GM06990 (cell line): ENCODE measurements at regions not wholly inside any gene's neighbourhood (a gene's known extent, or its start where the extent isn't known, plus 50 kb on each side); places are given as distances from the start of the nearest gene placed in this dataset.
"Not testable (repeated sequence)": the region's sequence is repeated elsewhere in the genome, so short reads cannot be mapped to it uniquely, and the experiment has no call there.

Source experiments
- DNase-seq: peaks from one replicate; pipeline ENCODE4 v3.0.0-alpha.2; 2011; ENCODE audit not compliant: insufficient read length; ENCODE audit errors: extremely low read depth
- H3K27me3 ChIP-seq: replicated peaks from 2 replicates; pipeline ENCODE4 v1.6.0; 2011; ENCODE audit warnings: low read length; ENCODE audit not compliant: control insufficient read depth, insufficient read depth
- H3K36me3 ChIP-seq: 2 replicates; pipeline ENCODE4 v1.5.1; 2011; ENCODE audit warnings: low read length; ENCODE audit not compliant: control insufficient read depth, insufficient read depth
- H3K4me3 ChIP-seq: replicated peaks from 2 replicates; pipeline ENCODE4 v1.5.1; 2011; ENCODE audit warnings: low read depth, mild to moderate bottlenecking, control low read depth, low read length
- CTCF ChIP-seq: IDR thresholded peaks from 2 replicates; pipeline ENCODE4 v1.5.1; 2011; ENCODE audit warnings: low read length, control low read depth, mild to moderate bottlenecking, inconsistent platforms; ENCODE audit not compliant: insufficient read depth, poor library complexity, severe bottlenecking

DNA sequence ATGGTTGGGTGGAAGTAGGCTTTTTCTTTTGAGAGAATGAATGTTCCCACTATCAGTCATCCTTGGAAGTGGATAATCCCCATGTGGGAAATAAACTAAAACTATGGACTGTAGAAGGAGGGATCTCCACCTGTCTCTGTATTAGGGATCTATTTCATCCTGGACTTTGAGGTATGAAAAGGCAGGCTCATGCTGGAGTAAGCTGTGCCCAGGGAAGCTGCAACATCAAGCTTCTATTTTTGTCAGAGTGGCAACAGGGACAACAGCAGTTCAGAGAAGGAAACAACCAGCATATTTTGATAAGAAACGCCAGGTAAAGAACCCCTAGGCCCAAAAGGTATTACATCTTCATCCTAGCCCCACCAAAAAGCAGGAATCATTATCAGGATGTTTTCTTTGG, 122.0 kb downstream of the MDH1 start:
- H3K27me3 ChIP-seq: no peaks in the 10 kb centered on the region
- TF ChIP-seq CTCF: no peak
- no peak for DNase-seq
- H3K36me3 ChIP-seq: no peaks in the 10 kb centered on the region
- no peak overlapping the region for H3K4me3 ChIP-seq

DNA sequence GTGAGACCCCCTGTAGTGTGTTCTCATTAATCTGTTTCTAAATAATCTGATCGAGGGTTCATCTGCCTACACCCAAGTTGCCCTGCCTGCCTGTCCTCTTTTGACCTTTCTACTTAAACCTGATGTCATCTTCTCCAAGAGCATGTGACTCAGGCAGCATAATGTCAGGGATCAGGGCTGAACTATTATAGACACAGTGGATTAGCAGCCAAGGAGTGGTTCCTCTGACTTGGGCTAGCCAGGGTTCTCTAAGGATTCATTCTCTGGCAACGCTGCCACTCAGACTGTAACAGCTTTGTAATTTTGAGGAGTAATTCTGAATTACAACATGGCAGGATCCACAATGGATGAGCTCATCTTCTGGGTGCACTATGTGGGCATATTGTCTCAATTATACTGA, 124.0 kb downstream of the MDH1 start:
- no peak for TF ChIP-seq CTCF
- Histone ChIP-seq H3K4me3 (no peak overlapping the region), H3K27me3 (no peaks in the 10 kb centered on the region), H3K36me3 (no peaks in the 10 kb centered on the region)
- DNase-seq: no peak

- no peak for TF ChIP-seq CTCF
- Histone ChIP-seq H3K27me3 (no peaks in the 10 kb centered on the region), H3K4me3 (no peak overlapping the region), H3K36me3 (no peaks in the 10 kb centered on the region)
- no peak for DNase-seq
Measured at GRCh38 chr2:63716146-63716545, 125.5 kb upstream of the UGP2 start.

- TF ChIP-seq CTCF: no peak
- Histone ChIP-seq H3K36me3 (no peaks in the 10 kb centered on the region), H3K27me3 (no peaks in the 10 kb centered on the region), H3K4me3 (no peak overlapping the region)
- DNase-seq: no peak
Measured at GRCh38 chr2:63719052-63719451, 122.6 kb upstream of the UGP2 start.

DNA sequence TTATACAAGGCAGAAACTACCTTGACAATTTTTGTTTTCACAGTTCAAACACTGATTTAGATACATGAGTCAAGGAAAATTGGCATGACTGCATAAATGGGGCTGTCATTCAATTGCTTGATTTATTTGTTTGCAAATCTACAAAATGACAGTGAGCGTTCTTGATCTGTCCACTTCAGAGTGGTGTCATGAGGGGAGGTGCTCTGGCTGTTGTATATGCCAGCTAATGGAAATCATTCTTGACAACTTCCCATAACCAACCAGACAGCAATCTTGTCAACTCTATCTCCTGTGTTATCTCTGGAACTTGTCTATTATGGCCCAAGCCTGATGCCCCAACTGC, 120.6 kb upstream of the UGP2 start:
- no peaks in the 10 kb centered on the region for H3K36me3 ChIP-seq
- no peaks in the 10 kb centered on the region for H3K27me3 ChIP-seq
- no peak overlapping the region for H3K4me3 ChIP-seq
- no peak for TF ChIP-seq CTCF
- no peak for DNase-seq

GRCh38 chr2:63722284-63722683, 119.4 kb upstream of the UGP2 start:
- not testable (repeated sequence) for DNase-seq, H3K27me3 ChIP-seq, H3K36me3 ChIP-seq, H3K4me3 ChIP-seq

DNA sequence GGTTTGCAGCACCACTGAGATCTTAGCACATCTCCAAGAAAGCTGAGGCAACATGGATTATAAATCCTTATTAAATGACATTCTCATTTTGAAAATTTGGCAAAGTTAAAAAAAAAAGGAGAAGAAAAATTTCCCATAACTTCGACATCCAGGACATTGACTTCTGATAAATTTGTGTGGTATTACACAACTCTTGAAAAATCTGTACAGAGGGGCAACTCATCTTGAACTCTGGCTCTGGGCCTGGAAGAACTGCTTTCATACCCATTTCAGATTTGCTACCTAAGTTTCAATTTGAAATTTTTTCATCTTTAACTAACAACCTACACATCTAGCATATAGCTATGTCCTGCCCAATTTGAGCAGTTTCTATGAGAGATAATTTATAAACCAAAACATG, 118.0 kb upstream of the UGP2 start:
- no peaks in the 10 kb centered on the region for H3K27me3 ChIP-seq
- H3K36me3 ChIP-seq: no peaks in the 10 kb centered on the region
- DNase-seq: no peak
- TF ChIP-seq CTCF: no peak
- no peak overlapping the region for H3K4me3 ChIP-seq

DNA sequence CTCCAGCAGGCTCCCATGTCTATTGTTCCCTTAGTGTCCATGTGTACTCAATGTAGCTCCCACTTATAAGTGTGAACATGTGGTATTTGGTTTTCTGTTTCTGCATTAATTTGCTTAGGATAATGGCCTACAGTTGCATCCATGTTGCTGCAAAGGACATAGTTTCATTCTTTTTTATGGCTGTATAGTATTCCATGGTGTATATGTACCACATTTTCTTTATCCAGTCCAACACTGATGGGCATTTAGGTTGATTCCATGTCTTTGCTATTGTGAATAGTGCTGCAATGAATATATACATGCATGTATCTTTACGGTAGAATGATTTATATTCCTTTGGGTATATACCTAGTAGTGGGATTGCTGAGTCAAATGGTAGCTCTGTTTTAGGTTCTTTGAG, 116.5 kb upstream of the UGP2 start:
- not testable (repeated sequence) for DNase-seq

More for the DNA sequence above, 116.5 kb upstream of the UGP2 start:
- not testable (repeated sequence) for H3K27me3 ChIP-seq, H3K4me3 ChIP-seq, H3K36me3 ChIP-seq
